IMR-90 (cell line): ENCODE measurements at regions not wholly inside any gene's neighbourhood (a gene's known extent, or its start where the extent isn't known, plus 50 kb on each side); places are given as distances from the start of the nearest gene placed in this dataset.

Source experiments
- ATAC-seq: fragments of 200-7000 bp; cut with Tn5 transposase; 2 replicates; pipeline ENCODE4 v1.9.1; 2020; ENCODE audit warnings: low read depth, mild to moderate bottlenecking, moderate library complexity
- BruUV-seq: library from RNA; stranded (reverse); fragments of 400-500 nt; replicated peaks from 2 replicates; lab custom pipeline; 2021; lab: Mats Ljungman, UMichigan
- CTCF ChIA-PET: fragments of 300-600 bp; formaldehyde crosslinking; extraction: SDS; loops from one replicate; lab custom pipeline; 2021; ENCODE audit warnings: antibody characterized with exemption; lab: Yijun Ruan, JAX
- POLR2A ChIA-PET: fragments of 300-600 bp; sonication (Branson Sonifier 250); formaldehyde crosslinking; loops from one replicate; lab custom pipeline; 2022; ENCODE audit warnings: antibody characterized with exemption; ENCODE audit not compliant: unreplicated experiment; lab: Charles Lee
- DNase-seq: peaks from one replicate; pipeline ENCODE4 v3.0.0; 2013
- H2AFZ ChIP-seq: replicated peaks from 2 replicates; pipeline ENCODE3; 2013; ENCODE audit warnings: low read length, mild to moderate bottlenecking; ENCODE audit not compliant: poor library complexity
- H2AK5ac ChIP-seq: 2 replicates; pipeline ENCODE4 v1.6.1; 2013; ENCODE audit warnings: low read depth, low read length, inconsistent platforms
- H2AK9ac ChIP-seq: replicated peaks from 2 replicates; pipeline ENCODE3; 2013; ENCODE audit warnings: mild to moderate bottlenecking, low read depth, low read length, moderate library complexity; ENCODE audit not compliant: poor library complexity
- H2BK120ac ChIP-seq: 2 replicates; pipeline ENCODE4 v1.6.1; 2013; ENCODE audit warnings: low read depth, low read length, inconsistent platforms
- H2BK15ac ChIP-seq: 3 replicates; pipeline ENCODE4 v1.6.1; 2013; ENCODE audit warnings: low read depth, low read length, inconsistent platforms
- H2BK20ac ChIP-seq: 2 replicates; pipeline ENCODE4 v1.6.1; 2013; ENCODE audit warnings: low read depth, mild to moderate bottlenecking, inconsistent platforms, low read length, moderate library complexity
- H2BK5ac ChIP-seq: 2 replicates; pipeline ENCODE4 v1.6.1; 2013; ENCODE audit warnings: mild to moderate bottlenecking, low read depth, low read length, inconsistent platforms; ENCODE audit not compliant: poor library complexity, severe bottlenecking
- H3K14ac ChIP-seq: replicated peaks from 2 replicates; pipeline ENCODE4 v1.6.1; 2013; ENCODE audit warnings: low read depth, low read length, inconsistent platforms
- H3K18ac ChIP-seq: 2 replicates; pipeline ENCODE4 v1.6.1; 2013; ENCODE audit warnings: low read depth, low read length, control low read depth
- H3K23ac ChIP-seq: 2 replicates; pipeline ENCODE4 v1.6.1; 2013; ENCODE audit warnings: low read depth, low read length, inconsistent platforms
- H3K27ac ChIP-seq: 2 replicates; pipeline ENCODE4 v1.5.1; 2013; ENCODE audit warnings: mild to moderate bottlenecking, control low read depth, low read length; ENCODE audit not compliant: insufficient read depth
- H3K27me3 ChIP-seq: 2 replicates; pipeline ENCODE4 v1.6.1; 2013; ENCODE audit warnings: low read length; ENCODE audit not compliant: control insufficient read depth, insufficient read depth
- H3K36me3 ChIP-seq: 2 replicates; pipeline ENCODE4 v1.6.1; 2013; ENCODE audit warnings: low read length, mixed read lengths; ENCODE audit not compliant: control insufficient read depth, insufficient read depth
- H3K4ac ChIP-seq: 2 replicates; pipeline ENCODE4 v1.6.1; 2013; ENCODE audit warnings: low read depth, low read length, inconsistent platforms
- H3K4me1 ChIP-seq: 2 replicates; pipeline ENCODE4 v1.6.1; 2013; ENCODE audit warnings: low read length, mixed read lengths; ENCODE audit not compliant: control insufficient read depth, insufficient read depth
- H3K4me2 ChIP-seq: 2 replicates; pipeline ENCODE4 v1.6.1; 2013; ENCODE audit warnings: low read depth, mild to moderate bottlenecking, control low read depth, low read length, moderate library complexity
- H3K4me3 ChIP-seq: 2 replicates; pipeline ENCODE4 v1.5.1; 2013; ENCODE audit warnings: low read depth, mild to moderate bottlenecking, control low read depth, low read length, moderate library complexity; ENCODE audit not compliant: insufficient read depth
- H3K56ac ChIP-seq: 2 replicates; pipeline ENCODE4 v1.6.1; 2013; ENCODE audit warnings: low read length, inconsistent platforms; ENCODE audit not compliant: insufficient read depth; ENCODE audit errors: extremely low read depth
- H3K79me1 ChIP-seq, 2 experiments: 2 replicates each; pipeline ENCODE4 v1.6.1; 2013; ENCODE audit warnings: low read length in 2 of 2, inconsistent platforms in 1 of 2, low read depth in 1 of 2
- H3K9ac ChIP-seq: 2 replicates; pipeline ENCODE4 v1.6.1; 2013; ENCODE audit warnings: low read depth, low read length, control low read depth
- H3K9me1 ChIP-seq: 2 replicates; pipeline ENCODE4 v1.6.1; 2013; ENCODE audit warnings: low read length, inconsistent platforms; ENCODE audit not compliant: insufficient read depth
- H3K9me3 ChIP-seq: 2 replicates; pipeline ENCODE4 v1.6.1; 2013; ENCODE audit warnings: low read length; ENCODE audit not compliant: control insufficient read depth, insufficient read depth
- H4K20me1 ChIP-seq: 2 replicates; pipeline ENCODE4 v1.6.1; 2013; ENCODE audit warnings: low read length, inconsistent platforms; ENCODE audit not compliant: insufficient read depth
- H4K5ac ChIP-seq: 2 replicates; pipeline ENCODE4 v1.6.1; 2013; ENCODE audit warnings: mild to moderate bottlenecking, low read depth, low read length, control low read depth
- H4K8ac ChIP-seq, 2 experiments: 2 replicates each; pipeline ENCODE4 v1.6.1; 2013; ENCODE audit warnings: low read depth in 2 of 2, low read length in 2 of 2, control low read depth in 1 of 2, inconsistent platforms in 1 of 2
- H4K91ac ChIP-seq: 2 replicates; pipeline ENCODE4 v1.6.1; 2013; ENCODE audit warnings: low read depth, low read length, inconsistent platforms; ENCODE audit not compliant: insufficient read depth
- CEBPB ChIP-seq: IDR thresholded peaks from 2 replicates; pipeline ENCODE4 v1.6.1; 2012; ENCODE audit warnings: low read depth, low read length, improper control_type of control experiment
- CTCF ChIP-seq: conservative IDR thresholded peaks from 2 replicates; pipeline ENCODE4 v1.5.1; 2012; ENCODE audit warnings: mild to moderate bottlenecking, low read depth, low read length, improper control_type of control experiment
- ELK1 ChIP-seq: fragments of 150-350 bp; IDR thresholded peaks from 2 replicates; pipeline ENCODE4 v1.6.1; 2016; ENCODE audit warnings: low read depth, mild to moderate bottlenecking, low read length, moderate library complexity, borderline replicate concordance
- FOS ChIP-seq: fragments of 150-350 bp; IDR thresholded peaks from 2 replicates; pipeline ENCODE4 v1.6.1; 2016; ENCODE audit warnings: low read depth, low read length
- MAFK ChIP-seq: IDR thresholded peaks from 2 replicates; pipeline ENCODE4 v1.6.1; 2012; ENCODE audit warnings: low read depth, low read length, improper control_type of control experiment
- MAZ ChIP-seq: IDR thresholded peaks from 2 replicates; pipeline ENCODE4 v1.6.1; 2012; ENCODE audit warnings: low read depth, mild to moderate bottlenecking, low read length, improper control_type of control experiment, moderate library complexity, borderline replicate concordance
- MXI1 ChIP-seq: IDR thresholded peaks from 2 replicates; pipeline ENCODE4 v1.6.1; 2012; ENCODE audit warnings: low read depth, mild to moderate bottlenecking, low read length, moderate library complexity, borderline replicate concordance
- NFE2L2 ChIP-seq: fragments of 150-350 bp; IDR thresholded peaks from 2 replicates; pipeline ENCODE4 v1.6.1; 2016; ENCODE audit warnings: low read depth, mild to moderate bottlenecking, low read length
- POLR2A ChIP-seq: IDR thresholded peaks from 2 replicates; pipeline ENCODE4 v1.6.1; 2012; ENCODE audit warnings: mild to moderate bottlenecking, low read depth, low read length
- RAD21 ChIP-seq: IDR thresholded peaks from 2 replicates; pipeline ENCODE4 v1.6.1; 2012; ENCODE audit warnings: low read length, improper control_type of control experiment
- RCOR1 ChIP-seq: IDR thresholded peaks from 2 replicates; pipeline ENCODE4 v1.6.1; 2012; ENCODE audit warnings: mild to moderate bottlenecking, low read length, improper control_type of control experiment; ENCODE audit not compliant: insufficient replicate concordance
- RFX5 ChIP-seq: IDR thresholded peaks from 2 replicates; pipeline ENCODE4 v1.8.0; 2012; ENCODE audit warnings: low read depth, mild to moderate bottlenecking, low read length, moderate library complexity
- SMC3 ChIP-seq: fragments of 150-350 bp; IDR thresholded peaks from 2 replicates; pipeline ENCODE4 v1.6.1; 2016; ENCODE audit warnings: low read depth, mild to moderate bottlenecking, antibody characterized with exemption, low read length, moderate library complexity
- USF2 ChIP-seq: fragments of 150-350 bp; IDR thresholded peaks from 2 replicates; pipeline ENCODE4 v1.6.1; 2017; ENCODE audit warnings: mild to moderate bottlenecking, antibody characterized with exemption, low read length, low read depth
- WGBS, 2 experiments: methylation state at CpG; one replicate each; pipeline versions ENCODE4 v1.1.5 to v1.1.7; 2013; ENCODE audit warnings: missing lambda C conversion rate in 2 of 2; ENCODE audit not compliant: insufficient read length in 1 of 2; ENCODE audit errors: extremely low coverage in 2 of 2; 5-methylcytosine and 5-hydroxymethylcytosine counted together
- dilution Hi-C: fragments of 300-500 bp; cut with HindIII; formaldehyde crosslinking; loops from one replicate; pipeline ENCODE4 v1.14.3; 2018; ENCODE audit warnings: low sequenced_read_pairs; ENCODE audit not compliant: unreplicated experiment
- in situ Hi-C: fragments of 300-500 bp; cut with MboI; formaldehyde crosslinking; loops from 3 replicates; pipeline ENCODE4 v1.14.3; 2019; ENCODE audit warnings: low sequenced_read_pairs, inconsistent platforms, mixed read lengths
- intact Hi-C: fragments of 100-400 bp; cut with micrococcal nuclease; formaldehyde crosslinking; loops from 2 replicates; pipeline ENCODE4 v1.10.0; 2022

DNA sequence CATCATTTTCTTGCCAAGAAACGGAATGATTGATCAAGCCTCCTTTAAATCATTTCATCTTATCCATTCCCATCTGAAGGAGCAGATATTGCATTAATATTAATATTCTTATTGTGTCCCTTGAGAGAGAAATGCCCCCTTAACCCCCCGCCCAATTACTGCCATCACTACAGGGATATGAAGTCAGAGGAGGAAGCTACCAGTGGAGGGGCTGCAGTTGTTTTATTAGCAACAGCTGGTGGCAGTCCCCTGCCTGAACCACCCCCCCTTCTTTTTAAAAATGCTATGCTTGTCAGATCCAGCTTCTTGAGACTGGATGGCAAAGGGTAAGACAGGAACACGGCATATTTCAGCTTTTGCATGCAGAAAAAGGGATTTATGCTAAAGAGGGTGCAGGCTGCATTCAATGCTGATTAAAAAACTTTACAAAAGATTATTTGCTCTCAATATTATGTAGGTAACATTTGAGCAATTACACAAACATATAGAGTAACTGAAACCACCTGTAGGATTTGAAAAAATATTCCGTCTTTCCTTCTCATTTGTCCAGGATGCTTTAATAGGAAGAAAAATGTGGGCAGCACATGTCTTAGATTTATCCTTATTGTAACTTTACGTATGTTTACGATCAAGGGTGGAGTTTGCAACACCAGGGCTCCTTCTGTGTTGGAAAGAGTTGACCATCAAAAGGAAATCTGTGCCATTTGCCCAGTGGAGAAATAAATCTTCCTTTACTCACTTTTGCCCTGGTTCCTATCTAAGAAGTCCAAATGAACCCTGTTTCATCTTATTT, 77.7 kb downstream of the ZBTB18 start:
- no TSS peak for BruUV-seq
- no peak overlapping the region for H3K9ac ChIP-seq

More for the DNA sequence above, 77.7 kb downstream of the ZBTB18 start:
- Histone ChIP-seq H3K4me1 (no peaks in the 10 kb centered on the region), H3K36me3 (no peaks in the 10 kb centered on the region), H3K56ac (no peak overlapping the region), H2AK9ac (no peak overlapping the region), H3K9me1 (no peaks in the 10 kb centered on the region), H4K8ac (no peak overlapping the region), H3K4me3 (no peak overlapping the region), H3K9me3 (0 out of 2 replicates have a peak, but pooled peaks cover 4% of the 10 kb centered on the region), H3K23ac (no peak overlapping the region), H2BK20ac (no peak overlapping the region), H2AFZ (no peak overlapping the region), H3K18ac (no peak overlapping the region), H2BK120ac (no peak overlapping the region), H3K4me2 (no peak overlapping the region), H3K79me1 (no peaks in the 10 kb centered on the region), H2AK5ac (no peak overlapping the region), H2BK5ac (no peak overlapping the region), H4K91ac (no peak overlapping the region), H3K4ac (no peak overlapping the region), H4K20me1 (no peaks in the 10 kb centered on the region), H3K27ac (no peak overlapping the region), H3K14ac (no peak overlapping the region), H2BK15ac (no peak overlapping the region), H3K27me3 (peaks cover 15% of the 10 kb centered on the region), H4K5ac (no peak overlapping the region)
- ATAC-seq = no peak
- no CpG with 5 or more reads among the region's 6 CpGs for WGBS, 2 experiments
- dilution Hi-C loops (no loop called here), intact Hi-C loops (no loop called here), in situ Hi-C loops (no loop called here)
- ChIA-PET POLR2A (no interaction called here), CTCF (no interaction called here)
- DNase-seq = no peak
- TF ChIP-seq USF2 = no peak
- TF ChIP-seq SMC3 = no peak
- TF ChIP-seq RAD21 = no peak
- TF ChIP-seq RCOR1 = no peak
- no peak for TF ChIP-seq MAFK
- no peak for TF ChIP-seq POLR2A
- no peak for TF ChIP-seq MXI1
- TF ChIP-seq CEBPB = no peak
- TF ChIP-seq MAZ = no peak
- TF ChIP-seq NFE2L2 = no peak
- no peak for TF ChIP-seq RFX5
- no peak for TF ChIP-seq CTCF
- no peak for TF ChIP-seq ELK1
- no peak for TF ChIP-seq FOS
